Lower lobe of right lung (tissue), 2 donors: ENCODE measurements at regions not wholly inside any gene's neighbourhood (a gene's known extent, or its start where the extent isn't known, plus 50 kb on each side); places are given as distances from the start of the nearest gene placed in this dataset.

Experiments used
- ATAC-seq, 2 donors: fragments of 200-7000 bp; cut with Tn5 transposase; one replicate each; pipeline ENCODE4 v1.9.1; 2020 to 2022; ENCODE audit warnings: mild to moderate bottlenecking in 2 of 2, moderate library complexity in 2 of 2
- DNase-seq: peaks from one replicate; pipeline ENCODE4 v3.0.0-alpha.2; 2020
- H3K27ac ChIP-seq: fragments of 200-600 bp; one replicate; pipeline ENCODE4 v1.8.0; 2022
- H3K27me3 ChIP-seq: fragments of 200-600 bp; one replicate; pipeline ENCODE4 v1.8.0; 2022; ENCODE audit warnings: low read depth
- H3K36me3 ChIP-seq: fragments of 200-600 bp; one replicate; pipeline ENCODE4 v1.8.0; 2022; ENCODE audit warnings: mild to moderate bottlenecking
- H3K4me1 ChIP-seq: fragments of 200-600 bp; one replicate; pipeline ENCODE4 v1.8.0; 2022
- H3K4me3 ChIP-seq: fragments of 200-600 bp; one replicate; pipeline ENCODE4 v1.8.0; 2022; ENCODE audit warnings: mild to moderate bottlenecking
- H3K9me3 ChIP-seq: fragments of 200-600 bp; one replicate; pipeline ENCODE4 v1.8.0; 2022
- intact Hi-C: fragments of 100-400 bp; cut with DNase I; formaldehyde crosslinking; loops from one replicate; pipeline ENCODE4 v1.11.0; 2022
- TF ChIP-seq, protein P1 (sequence below): fragments of 200-600 bp; IDR thresholded peaks from one replicate; pipeline ENCODE4 v1.8.0; 2022; ENCODE audit warnings: antibody characterized with exemption, mild to moderate bottlenecking
- donor health status: DM: no; HTN: yes; CAD: no; lungs with severe emphysema.

DNA sequence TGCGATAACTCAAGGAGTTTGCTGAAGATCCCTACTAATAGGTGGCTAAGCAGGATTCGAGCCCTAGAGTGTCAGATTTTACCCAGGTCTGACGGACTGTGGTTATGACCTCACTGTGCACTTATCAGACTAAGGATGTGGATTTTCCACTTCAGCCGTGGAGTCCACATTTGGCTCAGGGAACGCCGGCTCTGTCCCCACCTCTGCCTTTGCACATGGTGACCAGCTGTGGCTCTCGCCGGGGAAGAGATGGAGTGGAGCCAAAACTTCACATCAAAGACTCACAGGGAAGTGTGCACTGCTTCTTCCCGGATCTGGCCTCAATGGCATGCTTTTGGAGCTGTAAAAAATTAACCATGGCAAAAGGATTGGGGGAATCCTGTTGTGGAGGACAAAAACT, 249.3 kb upstream of the APCDD1 start:
- peak; percentile 83 to 84 for ATAC-seq
- no peaks in the 10 kb centered on the region for H3K36me3 ChIP-seq
- no peak overlapping the region for H3K27ac ChIP-seq
- no peaks in the 10 kb centered on the region for H3K9me3 ChIP-seq
- no peaks in the 10 kb centered on the region for H3K27me3 ChIP-seq
- DNase-seq = peak; percentile 53
- TF ChIP-seq, protein P1, sequence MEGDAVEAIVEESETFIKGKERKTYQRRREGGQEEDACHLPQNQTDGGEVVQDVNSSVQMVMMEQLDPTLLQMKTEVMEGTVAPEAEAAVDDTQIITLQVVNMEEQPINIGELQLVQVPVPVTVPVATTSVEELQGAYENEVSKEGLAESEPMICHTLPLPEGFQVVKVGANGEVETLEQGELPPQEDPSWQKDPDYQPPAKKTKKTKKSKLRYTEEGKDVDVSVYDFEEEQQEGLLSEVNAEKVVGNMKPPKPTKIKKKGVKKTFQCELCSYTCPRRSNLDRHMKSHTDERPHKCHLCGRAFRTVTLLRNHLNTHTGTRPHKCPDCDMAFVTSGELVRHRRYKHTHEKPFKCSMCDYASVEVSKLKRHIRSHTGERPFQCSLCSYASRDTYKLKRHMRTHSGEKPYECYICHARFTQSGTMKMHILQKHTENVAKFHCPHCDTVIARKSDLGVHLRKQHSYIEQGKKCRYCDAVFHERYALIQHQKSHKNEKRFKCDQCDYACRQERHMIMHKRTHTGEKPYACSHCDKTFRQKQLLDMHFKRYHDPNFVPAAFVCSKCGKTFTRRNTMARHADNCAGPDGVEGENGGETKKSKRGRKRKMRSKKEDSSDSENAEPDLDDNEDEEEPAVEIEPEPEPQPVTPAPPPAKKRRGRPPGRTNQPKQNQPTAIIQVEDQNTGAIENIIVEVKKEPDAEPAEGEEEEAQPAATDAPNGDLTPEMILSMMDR = no peak
- no peak overlapping the region for H3K4me3 ChIP-seq
- peaks cover 5% of the 10 kb centered on the region for H3K4me1 ChIP-seq
- intact Hi-C loops = no loop called here

DNA sequence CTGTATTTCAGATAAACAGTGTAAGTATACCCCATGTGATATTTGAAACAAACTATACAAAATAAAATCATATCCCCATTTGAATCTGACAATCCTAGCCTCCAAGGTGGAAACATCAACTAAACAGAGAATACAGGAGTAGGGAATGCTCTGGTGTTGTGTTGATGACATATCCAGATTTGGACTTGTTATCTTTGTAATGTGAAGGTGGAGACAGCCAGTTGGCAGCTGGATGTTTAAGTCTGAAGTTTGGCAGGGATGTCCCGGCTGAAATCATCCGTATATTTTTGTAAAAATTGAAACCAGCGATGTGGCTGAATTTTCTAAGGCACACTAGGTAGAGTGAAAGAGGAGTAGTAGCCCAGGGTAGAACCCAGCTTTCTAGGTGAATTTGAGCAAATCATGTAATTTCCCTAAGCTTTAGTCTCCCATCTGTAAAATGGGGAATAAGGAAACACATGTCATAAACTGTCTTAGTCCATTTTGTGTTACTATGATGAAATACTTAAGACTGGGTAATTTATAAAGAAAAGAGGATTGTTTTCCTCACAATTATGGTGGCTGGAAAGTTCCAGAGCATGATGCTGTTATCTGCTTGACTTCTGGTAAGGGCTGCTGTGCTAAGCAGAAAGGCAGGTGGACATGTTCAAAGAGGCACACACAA, 246.6 kb upstream of the APCDD1 start:
- H3K4me3 ChIP-seq = no peak overlapping the region
- TF ChIP-seq, protein P1 = no peak
- ATAC-seq (no peak), DNase-seq (no peak)
- peaks cover 5% of the 10 kb centered on the region for H3K4me1 ChIP-seq
- H3K9me3 ChIP-seq = no peaks in the 10 kb centered on the region
- no peak overlapping the region for H3K27ac ChIP-seq
- H3K36me3 ChIP-seq = no peaks in the 10 kb centered on the region
- intact Hi-C loops = no loop called here
- H3K27me3 ChIP-seq = no peaks in the 10 kb centered on the region

DNA sequence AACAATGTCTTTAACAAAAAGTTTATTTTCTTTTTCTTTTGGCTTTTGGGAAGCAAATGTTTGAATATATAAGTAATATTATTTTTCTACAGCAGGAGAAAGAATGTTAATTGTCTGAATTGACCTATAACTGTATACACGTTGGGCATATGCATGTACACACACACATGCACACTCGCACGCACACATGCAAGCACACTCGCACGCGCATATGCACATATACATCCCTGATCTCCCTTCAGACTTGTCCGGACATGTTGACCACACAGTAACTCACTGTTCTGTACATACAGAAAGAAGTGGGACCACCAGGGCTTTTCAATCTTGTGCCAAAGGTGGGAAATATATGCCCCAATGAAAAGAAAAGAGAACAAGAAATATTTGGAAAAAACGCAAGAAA, 245.1 kb upstream of the APCDD1 start:
- TF ChIP-seq, protein P1 = no peak
- DNase-seq = no peak
- intact Hi-C loops = no loop called here
- Histone ChIP-seq H3K27me3 (no peaks in the 10 kb centered on the region), H3K4me1 (peaks cover 16% of the 10 kb centered on the region), H3K36me3 (no peaks in the 10 kb centered on the region), H3K9me3 (no peaks in the 10 kb centered on the region), H3K4me3 (no peak overlapping the region), H3K27ac (no peak overlapping the region)
- no peak for ATAC-seq

DNA sequence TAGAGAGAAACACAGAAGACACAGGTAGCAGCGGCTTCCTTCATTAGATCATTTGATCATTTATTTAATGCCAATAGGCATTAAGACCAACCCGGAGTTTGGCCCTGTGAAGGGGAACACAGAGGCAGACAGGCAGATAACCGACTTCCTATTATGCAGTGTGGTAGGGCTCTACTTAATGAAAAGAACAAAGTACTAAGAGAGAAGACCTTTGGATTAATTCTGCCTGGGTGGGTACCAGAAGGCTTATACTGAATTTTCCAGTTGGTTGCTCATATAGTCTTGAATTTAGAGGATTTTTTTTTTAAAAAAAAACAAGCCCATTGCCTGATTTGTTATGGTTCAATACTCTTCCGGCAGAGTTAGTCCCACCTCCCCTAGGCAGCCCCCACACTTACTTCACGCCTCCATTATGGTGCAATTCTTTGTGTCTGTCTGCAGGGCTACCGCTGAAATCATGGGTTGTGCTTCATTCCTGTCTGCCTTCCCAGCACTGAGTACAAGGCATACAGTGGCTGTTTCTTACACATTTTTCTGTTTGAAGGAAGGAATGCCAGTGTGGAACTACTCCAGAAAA, 244.3 kb upstream of the APCDD1 start:
- H3K27me3 ChIP-seq = no peaks in the 10 kb centered on the region
- no peaks in the 10 kb centered on the region for H3K36me3 ChIP-seq
- peaks cover 16% of the 10 kb centered on the region for H3K4me1 ChIP-seq
- intact Hi-C loops = no loop called here
- no peak overlapping the region for H3K4me3 ChIP-seq
- no peak for ATAC-seq
- no peak overlapping the region for H3K27ac ChIP-seq
- TF ChIP-seq, protein P1 = no peak
- H3K9me3 ChIP-seq = no peaks in the 10 kb centered on the region
- no peak for DNase-seq

DNA sequence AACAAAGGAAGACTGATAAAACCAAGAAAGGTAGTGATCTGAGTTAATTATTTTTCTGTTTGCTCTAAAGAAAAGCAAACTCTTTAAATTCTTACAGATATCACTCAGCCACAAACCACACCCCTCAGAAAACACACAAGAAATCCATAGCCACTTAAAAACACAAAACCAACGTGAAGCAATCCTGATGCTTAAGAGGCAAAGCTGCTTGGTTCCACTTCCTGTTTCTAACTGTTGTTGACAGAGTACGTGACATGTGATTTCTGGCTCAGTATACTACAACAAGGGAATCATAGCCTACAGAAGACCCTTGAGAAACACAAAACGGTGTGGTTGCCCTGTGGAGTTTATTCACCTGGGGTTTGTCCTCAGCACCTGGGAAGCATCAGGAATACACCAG, 240.9 kb upstream of the APCDD1 start:
- Histone ChIP-seq H3K27me3 (no peaks in the 10 kb centered on the region), H3K4me1 (peaks cover 11% of the 10 kb centered on the region), H3K9me3 (no peaks in the 10 kb centered on the region), H3K36me3 (no peaks in the 10 kb centered on the region), H3K27ac (peak overlapping the region; percentile 27), H3K4me3 (no peak overlapping the region)
- TF ChIP-seq, protein P1 = no peak
- ATAC-seq (peak; percentile 89 to 95), DNase-seq (no peak)
- intact Hi-C loops = no loop called here
